IPS-11a (cell line): ENCODE measurements at regions not wholly inside any gene's neighbourhood (a gene's known extent, or its start where the extent isn't known, plus 50 kb on each side); places are given as distances from the start of the nearest gene placed in this dataset.
"Not testable (repeated sequence)": the region's sequence is repeated elsewhere in the genome, so short reads cannot be mapped to it uniquely, and the experiment has no call there.

Experiments
- H3K4me3 ChIP-seq: one replicate; pipeline ENCODE4 v1.5.1; 2013; ENCODE audit warnings: low read depth, low read length, control low read depth

GRCh38 chr3:519026-519425, 322.5 kb downstream of the CHL1 start:
- no peak overlapping the region for H3K4me3 ChIP-seq

DNA sequence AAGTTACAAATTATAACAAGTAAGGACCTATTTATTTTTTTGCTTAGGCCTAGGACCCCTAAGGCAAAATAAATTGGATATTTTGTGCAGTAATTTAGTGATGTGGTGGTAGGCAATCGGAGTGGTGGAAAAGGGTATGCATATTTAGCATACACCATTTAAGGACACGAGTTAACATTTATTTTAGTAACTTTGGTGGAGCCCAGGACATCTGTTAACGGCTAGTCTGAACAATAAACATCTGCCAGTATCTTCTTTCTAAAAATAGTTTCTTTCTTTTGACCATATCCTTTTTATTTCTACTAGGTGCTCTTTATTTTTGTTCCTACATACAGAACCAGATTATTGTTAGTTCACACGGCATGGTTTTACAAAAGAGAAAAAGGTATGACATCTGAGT, 326.3 kb downstream of the CHL1 start:
- no peak overlapping the region for H3K4me3 ChIP-seq

DNA sequence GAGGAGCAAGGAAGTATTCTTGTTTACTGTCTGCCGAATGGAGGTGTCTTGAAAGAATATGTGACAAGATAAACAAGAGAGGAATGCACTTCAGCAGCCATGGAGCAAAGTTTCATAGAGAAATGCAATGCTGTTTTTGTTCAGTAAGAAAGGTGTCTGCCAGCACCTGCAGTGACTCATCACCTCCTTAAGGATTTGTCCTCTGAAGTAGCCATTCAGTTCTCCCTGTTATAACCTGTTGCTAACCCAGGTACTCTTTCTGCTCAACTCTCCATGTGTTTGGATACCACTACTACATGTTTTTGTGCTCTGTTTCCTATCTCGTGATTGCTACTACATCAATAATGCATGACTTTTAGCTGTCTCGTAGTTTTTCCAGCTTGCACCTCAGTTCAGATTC, 328.9 kb downstream of the CHL1 start:
- no peak overlapping the region for H3K4me3 ChIP-seq

DNA sequence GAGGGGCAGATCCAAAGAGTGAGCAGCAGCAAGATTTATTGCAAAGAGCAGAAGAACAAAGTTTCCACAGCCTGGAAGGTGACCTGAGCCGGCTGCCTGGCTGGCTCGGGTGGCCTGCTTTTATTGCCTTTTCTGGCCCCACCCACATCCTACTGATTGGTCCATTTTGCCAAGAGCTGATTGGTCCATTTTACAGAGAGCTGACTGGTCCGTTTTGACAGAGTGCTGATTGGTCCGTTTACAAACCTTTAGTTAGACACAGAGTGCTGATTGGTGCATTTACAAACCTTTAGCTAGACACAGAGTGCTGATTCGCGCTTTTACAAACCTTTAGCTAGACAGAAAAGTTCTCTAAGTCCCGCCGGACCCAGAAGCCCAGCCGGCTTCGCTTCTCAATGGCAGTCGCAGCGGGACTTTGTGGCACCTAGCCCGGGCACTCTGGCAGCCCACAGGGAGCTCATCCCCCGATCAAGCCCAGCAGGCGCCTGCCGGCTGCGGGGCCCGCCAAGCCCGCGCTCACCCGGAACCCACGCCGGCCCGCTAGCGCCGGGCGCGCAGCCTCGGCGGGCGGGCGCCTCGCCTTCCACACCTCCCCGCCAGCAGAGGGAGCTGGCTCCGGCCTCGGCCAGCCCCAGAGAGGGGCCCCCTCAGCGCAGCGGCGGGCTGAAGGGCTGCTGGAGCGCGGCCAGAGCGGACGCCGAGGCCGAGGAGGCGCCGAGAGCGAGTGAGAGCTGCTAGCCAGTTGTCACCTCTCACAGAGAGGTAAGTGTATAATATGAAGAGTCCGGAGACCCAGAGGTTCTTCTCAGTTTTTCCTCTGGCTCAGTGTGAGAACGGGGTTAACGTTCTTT, 339.2 kb downstream of the CHL1 start:
- H3K4me3 ChIP-seq: peak overlapping the region; percentile 30

- peak overlapping the region; percentile 30 for H3K4me3 ChIP-seq
Observed at GRCh38 chr3:536417-536813, 339.9 kb downstream of the CHL1 start.

- H3K4me3 ChIP-seq: no peak overlapping the region
Observed at GRCh38 chr3:541062-541801, 344.7 kb downstream of the CHL1 start.

DNA sequence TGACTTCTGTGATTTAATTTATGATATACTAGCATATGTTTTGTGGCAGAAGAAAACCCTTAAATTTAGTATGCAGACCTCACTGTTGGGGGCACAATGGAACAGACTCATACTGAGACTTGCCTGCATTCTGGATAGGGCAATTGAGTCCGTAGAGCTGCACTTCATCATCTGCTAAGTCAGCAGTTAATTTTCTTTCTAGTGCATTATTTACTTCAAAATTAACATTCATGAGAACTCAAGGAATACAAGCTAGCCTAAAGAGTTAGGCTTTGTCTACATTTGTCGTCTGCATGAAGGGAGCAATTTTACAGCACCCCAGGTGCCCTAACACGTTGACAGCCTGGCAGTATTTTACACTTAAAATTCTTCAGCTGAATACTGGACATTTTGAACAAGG, 345.5 kb downstream of the CHL1 start:
- no peak overlapping the region for H3K4me3 ChIP-seq

- H3K4me3 ChIP-seq: no peak overlapping the region
Observed at GRCh38 chr3:549636-550035, 353.1 kb downstream of the CHL1 start.

DNA sequence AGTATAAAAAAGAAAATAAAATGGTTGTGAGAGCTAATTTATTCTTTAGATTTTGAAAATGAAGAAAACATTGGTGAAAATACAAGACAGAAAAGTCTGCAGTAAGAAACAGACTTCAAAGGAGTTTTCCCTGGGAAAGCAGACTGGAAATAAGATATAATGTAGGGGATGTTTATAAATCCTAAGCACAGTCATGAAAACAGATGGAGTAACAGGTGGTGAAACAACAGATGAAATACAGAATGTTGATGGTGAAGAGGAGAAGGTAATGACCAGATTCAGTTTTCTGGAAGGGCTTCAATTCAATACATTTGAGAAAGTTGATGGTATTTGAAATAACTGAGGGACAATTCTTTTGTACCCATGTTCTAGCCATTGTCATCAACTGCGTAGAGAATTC, 353.9 kb downstream of the CHL1 start:
- H3K4me3 ChIP-seq: no peak overlapping the region

- H3K4me3 ChIP-seq: no peak overlapping the region
Observed at GRCh38 chr3:557972-558371, 361.4 kb downstream of the CHL1 start.

DNA sequence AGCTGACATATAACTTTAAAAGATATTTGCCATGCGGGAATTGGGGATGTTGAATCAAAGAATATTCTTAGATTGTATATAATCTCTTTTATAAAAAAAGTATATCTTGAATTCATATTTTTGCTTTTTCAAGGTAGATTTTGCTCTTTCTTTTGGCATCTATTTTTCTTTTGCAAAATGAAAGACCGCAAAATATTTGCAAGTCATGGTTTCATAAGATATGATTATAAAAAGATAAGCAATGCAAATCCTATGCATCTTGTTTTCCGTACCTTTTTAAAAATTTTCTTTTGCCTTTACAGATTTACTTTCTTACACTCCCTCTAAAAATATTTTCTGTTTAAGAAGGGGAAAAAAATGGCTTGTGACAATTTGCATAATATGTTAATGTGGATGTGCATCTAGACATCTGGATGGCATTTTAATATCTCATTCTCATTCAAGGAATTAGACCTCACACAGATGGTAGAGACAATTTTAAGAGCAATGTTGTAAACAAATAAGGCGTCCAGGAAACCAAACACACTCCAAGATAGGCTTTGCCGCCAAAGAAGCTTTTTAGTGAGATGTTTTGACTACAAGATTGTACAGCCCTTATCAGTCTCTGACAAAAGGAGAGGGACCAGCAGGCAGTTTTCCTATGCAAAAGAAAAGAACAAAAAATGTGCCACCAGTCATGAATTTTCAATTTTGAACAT, 371.1 kb downstream of the CHL1 start:
- H3K4me3 ChIP-seq: no peak overlapping the region

DNA sequence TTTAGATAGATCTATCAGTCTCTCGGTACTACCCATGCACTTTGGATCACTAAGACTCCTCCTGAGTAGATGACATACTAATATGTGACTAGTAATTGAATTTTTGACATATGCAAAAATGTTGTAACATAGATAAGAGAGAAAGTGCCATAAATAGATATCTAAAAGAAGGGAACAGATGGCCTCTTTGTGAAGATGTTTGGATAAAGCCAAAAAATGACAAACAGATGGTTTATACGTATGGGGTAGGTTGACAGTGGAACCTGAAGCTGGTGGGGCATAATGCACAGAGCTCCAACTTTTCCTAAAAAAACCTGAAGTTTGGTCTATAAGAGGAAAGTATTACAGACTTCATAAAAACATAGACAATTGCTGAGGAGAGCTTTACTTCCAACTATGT, 383.0 kb downstream of the CHL1 start:
- not testable (repeated sequence) for H3K4me3 ChIP-seq

DNA sequence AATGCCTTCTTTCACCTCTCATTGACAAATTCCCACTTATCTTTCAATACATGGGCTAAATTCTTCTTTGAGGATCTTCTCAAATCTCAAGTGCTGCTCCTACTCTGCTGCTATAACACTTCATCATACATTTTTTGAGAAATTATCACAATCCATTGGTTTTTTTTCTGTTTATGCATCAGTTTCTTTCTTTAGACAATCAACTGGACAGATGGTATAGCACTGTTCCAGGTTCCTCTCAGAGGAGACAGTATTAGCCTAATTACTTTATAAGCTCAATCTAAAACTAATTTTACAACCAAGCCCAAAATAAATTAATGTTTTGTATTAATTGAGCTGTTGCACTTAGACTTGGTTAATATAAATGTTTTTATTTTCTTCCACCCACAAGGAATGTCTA, 392.5 kb downstream of the CHL1 start:
- not testable (repeated sequence) for H3K4me3 ChIP-seq

DNA sequence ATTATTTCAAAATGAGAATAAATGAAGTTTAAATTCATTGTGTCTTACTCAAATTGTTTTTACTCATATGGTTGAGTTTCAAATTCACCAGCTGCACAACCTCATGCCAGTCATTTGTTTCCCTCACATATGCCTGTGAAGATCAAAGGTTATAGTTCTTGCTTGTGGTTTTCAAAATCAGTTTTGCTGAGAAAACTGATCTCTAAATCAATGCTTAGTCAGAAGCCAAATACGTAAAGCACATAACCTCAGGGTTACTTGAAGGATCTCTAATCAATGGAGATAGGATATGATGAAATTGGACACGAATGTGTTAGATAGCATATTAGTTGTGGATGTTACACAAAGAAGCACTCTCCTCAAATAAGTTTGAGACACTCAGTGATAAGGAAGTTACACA, 400.7 kb downstream of the CHL1 start:
- H3K4me3 ChIP-seq: not testable (repeated sequence)

GRCh38 chr3:597746-598145, 401.2 kb downstream of the CHL1 start:
- not testable (repeated sequence) for H3K4me3 ChIP-seq

DNA sequence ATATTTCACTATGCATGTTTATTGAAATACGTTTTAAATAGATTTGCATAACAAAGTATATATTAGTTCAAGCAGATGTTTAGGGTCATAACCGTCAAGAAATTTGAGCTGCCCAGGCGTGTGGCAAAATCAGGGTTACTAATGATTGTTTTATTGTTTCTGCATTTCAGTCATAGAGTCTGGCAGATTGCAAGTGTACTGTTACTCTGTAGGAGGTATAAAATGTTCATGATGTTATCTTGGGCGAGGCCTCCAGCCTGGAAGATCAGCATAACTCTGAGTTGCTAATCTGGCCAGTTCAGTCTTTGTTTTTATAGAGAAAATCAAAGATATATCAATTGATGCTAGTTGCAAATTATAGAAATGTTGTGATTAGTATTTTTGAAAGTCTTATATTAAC, 410.9 kb downstream of the CHL1 start:
- H3K4me3 ChIP-seq: not testable (repeated sequence)

DNA sequence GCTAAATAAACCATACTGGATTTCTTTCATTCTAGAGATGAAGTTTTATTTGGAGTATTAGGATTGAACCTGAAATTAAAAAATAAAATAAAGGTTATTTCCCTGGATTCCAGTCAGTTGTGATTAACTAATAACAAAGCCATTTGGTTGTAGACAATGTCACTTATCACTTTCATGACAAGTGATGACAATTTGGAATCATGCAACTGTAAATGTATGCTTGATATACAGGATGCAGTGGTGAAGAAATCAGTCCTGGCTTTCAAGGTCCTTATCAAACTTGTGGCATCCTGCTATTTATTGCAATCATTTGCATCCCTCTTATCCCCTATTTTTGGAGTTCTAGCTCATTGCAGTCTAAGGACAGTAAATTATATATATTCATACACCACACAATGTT, 425.2 kb downstream of the CHL1 start:
- no peak overlapping the region for H3K4me3 ChIP-seq

DNA sequence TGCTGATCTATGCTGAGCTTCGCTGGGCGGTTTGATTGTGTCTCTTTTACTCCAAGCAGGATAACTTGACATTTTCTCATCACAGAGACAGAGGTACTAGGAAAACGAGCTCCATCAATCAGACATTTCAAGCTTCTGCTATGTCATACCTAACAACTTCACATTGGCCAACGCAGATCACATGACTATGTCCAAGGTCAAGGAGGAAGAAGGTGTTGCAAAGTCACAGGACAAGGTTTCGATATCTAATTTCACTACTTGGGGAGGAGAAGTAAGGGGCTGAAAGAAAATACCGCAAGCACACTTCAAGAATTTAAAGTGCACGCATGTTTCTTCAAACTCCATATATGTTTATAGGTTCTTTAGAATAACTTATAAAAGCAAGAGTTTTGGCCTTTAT, 425.8 kb downstream of the CHL1 start:
- no peak overlapping the region for H3K4me3 ChIP-seq

- no peak overlapping the region for H3K4me3 ChIP-seq
Observed at GRCh38 chr3:623914-624545, 427.5 kb downstream of the CHL1 start.

- no peak overlapping the region for H3K4me3 ChIP-seq
Observed at GRCh38 chr3:632571-633170, 436.1 kb downstream of the CHL1 start.

GRCh38 chr3:634511-634910, 437.9 kb downstream of the CHL1 start:
- no peak overlapping the region for H3K4me3 ChIP-seq
